ENCODE measurements at regions not wholly inside any gene's neighbourhood (a gene's known extent, or its start where the extent isn't known, plus 50 kb on each side); places are given as distances from the start of the nearest gene placed in this dataset.

DNA sequence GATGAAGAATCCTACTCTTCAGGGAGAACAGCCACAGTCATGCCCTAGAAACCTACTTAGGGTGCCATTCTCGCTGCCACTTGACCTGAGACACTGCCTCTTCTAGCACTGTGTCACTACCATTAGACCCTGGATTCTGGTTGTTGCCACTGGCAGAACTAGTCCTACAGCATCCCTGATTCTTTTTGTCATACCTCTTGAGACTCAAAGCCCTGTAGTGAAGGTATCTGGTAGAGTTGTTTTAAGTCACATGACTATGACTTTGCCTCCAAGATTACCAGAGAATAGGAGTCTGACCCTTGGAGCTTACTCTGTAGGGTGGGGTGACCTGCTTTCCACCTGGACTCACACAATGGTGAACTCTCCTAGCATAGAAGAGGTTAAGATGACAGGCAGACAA is 296.7 kb downstream of the TNS1 start:
- TF ChIP-seq, protein P1, sequence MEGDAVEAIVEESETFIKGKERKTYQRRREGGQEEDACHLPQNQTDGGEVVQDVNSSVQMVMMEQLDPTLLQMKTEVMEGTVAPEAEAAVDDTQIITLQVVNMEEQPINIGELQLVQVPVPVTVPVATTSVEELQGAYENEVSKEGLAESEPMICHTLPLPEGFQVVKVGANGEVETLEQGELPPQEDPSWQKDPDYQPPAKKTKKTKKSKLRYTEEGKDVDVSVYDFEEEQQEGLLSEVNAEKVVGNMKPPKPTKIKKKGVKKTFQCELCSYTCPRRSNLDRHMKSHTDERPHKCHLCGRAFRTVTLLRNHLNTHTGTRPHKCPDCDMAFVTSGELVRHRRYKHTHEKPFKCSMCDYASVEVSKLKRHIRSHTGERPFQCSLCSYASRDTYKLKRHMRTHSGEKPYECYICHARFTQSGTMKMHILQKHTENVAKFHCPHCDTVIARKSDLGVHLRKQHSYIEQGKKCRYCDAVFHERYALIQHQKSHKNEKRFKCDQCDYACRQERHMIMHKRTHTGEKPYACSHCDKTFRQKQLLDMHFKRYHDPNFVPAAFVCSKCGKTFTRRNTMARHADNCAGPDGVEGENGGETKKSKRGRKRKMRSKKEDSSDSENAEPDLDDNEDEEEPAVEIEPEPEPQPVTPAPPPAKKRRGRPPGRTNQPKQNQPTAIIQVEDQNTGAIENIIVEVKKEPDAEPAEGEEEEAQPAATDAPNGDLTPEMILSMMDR (IDR thresholded peaks at IDR 0.05; ENCODE audit: insufficient read depth, low read length, poor library complexity, severe bottlenecking) = no peak
- no peak overlapping the region for H3K4me3 ChIP-seq (ENCODE audit: low read depth, low read length)
- no peak for DNase-seq (ENCODE audit: low read depth)
- H3K36me3 ChIP-seq (ENCODE audit: control insufficient read depth, insufficient read depth, low read length) = no peaks in the 10 kb centered on the region
- H3K27me3 ChIP-seq (ENCODE audit: control insufficient read depth, insufficient read depth, low read length) = no peaks in the 10 kb centered on the region

DNA sequence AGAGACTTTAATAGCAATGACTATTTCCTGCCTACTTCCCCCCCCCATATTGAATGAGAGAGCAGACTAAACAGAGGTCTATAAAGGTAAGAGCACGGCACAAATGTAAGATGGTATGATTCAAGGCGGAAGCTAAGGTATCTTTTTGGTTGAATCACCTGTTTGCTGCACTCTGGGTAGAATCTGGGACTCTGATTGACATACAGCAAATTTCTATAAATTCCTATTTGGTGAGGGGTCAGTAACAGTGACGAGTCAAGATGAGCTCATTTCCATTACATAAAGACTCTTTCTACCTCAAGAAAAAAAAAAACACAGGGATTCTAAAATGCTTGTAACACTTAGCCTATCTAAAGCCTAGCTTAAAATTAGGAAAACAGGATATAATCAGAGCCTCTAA is 297.3 kb downstream of the TNS1 start:
- Histone ChIP-seq H3K4me3 (ENCODE audit: low read depth, low read length) (no peak overlapping the region), H3K27me3 (ENCODE audit: control insufficient read depth, insufficient read depth, low read length) (no peaks in the 10 kb centered on the region), H3K36me3 (ENCODE audit: control insufficient read depth, insufficient read depth, low read length) (no peaks in the 10 kb centered on the region)
- no peak for DNase-seq (ENCODE audit: low read depth)
- TF ChIP-seq, protein P1 (IDR thresholded peaks at IDR 0.05; ENCODE audit: insufficient read depth, low read length, poor library complexity, severe bottlenecking) = no peak

DNA sequence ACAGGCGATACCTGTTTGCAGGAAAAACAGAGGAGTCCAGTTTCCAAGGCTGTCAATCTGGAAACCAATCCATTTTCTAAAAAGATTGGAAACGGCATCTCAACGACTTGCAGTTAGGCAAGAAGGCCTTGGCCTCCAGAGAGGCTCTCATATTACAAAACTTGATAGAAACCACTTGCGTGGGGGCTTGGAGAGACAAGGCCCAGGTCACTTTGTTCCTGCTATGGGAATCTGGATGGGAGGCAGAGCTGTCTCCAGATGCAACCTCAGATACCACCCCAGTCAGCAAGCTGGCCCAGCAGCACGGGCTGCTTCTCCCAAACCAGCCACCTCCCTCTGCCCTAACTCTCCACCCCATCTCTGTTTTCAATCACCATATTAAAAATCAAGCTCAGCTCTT is 298.8 kb downstream of the TNS1 start:
- H3K27me3 ChIP-seq (ENCODE audit: control insufficient read depth, insufficient read depth, low read length) = no peaks in the 10 kb centered on the region
- TF ChIP-seq, protein P1 (IDR thresholded peaks at IDR 0.05; ENCODE audit: insufficient read depth, low read length, poor library complexity, severe bottlenecking) = no peak
- H3K36me3 ChIP-seq (ENCODE audit: control insufficient read depth, insufficient read depth, low read length) = no peaks in the 10 kb centered on the region
- no peak for DNase-seq (ENCODE audit: low read depth)
- no peak overlapping the region for H3K4me3 ChIP-seq (ENCODE audit: low read depth, low read length)

DNA sequence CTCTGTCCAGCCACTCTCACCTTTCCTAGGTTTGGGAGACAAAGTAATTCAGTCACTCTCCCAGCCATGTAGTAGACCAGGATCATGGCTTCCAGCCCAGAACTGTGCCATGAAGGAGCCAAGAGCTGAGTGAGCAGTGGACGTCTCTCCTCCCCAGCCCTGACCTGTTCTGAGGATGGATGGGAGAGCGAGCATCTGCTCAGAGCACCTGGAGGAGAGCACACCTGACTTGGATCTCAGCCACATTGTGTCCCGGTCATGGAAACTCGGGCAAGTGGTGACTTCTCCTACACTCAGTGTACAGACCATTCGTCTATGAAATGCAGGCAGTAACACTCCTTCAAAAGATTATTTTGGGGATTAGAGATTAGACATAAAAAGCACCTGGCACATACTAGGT is 299.7 kb downstream of the TNS1 start:
- TF ChIP-seq, protein P1 (IDR thresholded peaks at IDR 0.05; ENCODE audit: insufficient read depth, low read length, poor library complexity, severe bottlenecking) = no peak
- no peak for DNase-seq (ENCODE audit: low read depth)
- no peak overlapping the region for H3K4me3 ChIP-seq (ENCODE audit: low read depth, low read length)

DNA sequence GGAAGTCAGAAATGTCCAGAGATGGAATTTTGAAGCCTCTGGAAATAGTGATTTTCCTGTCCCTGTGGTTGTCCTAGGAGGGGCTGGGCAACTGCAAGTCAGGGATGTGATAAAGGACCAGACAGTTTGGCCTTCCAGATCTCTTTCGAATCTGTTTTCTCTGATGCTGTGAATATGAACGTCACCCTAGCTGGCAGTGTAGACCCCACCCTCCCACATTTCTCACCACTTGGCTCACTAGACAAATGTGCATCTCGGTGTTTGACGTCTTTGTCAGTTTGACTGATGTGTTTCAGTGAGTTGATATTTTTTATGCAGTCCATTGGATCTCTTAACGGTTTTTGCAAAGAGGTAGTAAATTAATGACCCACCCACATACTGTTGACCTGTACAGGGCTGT is 301.2 kb downstream of the TNS1 start:
- Histone ChIP-seq H3K27me3 (ENCODE audit: control insufficient read depth, insufficient read depth, low read length) (no peaks in the 10 kb centered on the region), H3K36me3 (ENCODE audit: control insufficient read depth, insufficient read depth, low read length) (no peaks in the 10 kb centered on the region), H3K4me3 (ENCODE audit: low read depth, low read length) (no peak overlapping the region)
- TF ChIP-seq, protein P1 (IDR thresholded peaks at IDR 0.05; ENCODE audit: insufficient read depth, low read length, poor library complexity, severe bottlenecking) = no peak
- no peak for DNase-seq (ENCODE audit: low read depth)

More for the DNA sequence above, 299.7 kb downstream of the TNS1 start:
- no peaks in the 10 kb centered on the region for H3K27me3 ChIP-seq (ENCODE audit: control insufficient read depth, insufficient read depth, low read length)
- H3K36me3 ChIP-seq (ENCODE audit: control insufficient read depth, insufficient read depth, low read length) = no peaks in the 10 kb centered on the region

DNA sequence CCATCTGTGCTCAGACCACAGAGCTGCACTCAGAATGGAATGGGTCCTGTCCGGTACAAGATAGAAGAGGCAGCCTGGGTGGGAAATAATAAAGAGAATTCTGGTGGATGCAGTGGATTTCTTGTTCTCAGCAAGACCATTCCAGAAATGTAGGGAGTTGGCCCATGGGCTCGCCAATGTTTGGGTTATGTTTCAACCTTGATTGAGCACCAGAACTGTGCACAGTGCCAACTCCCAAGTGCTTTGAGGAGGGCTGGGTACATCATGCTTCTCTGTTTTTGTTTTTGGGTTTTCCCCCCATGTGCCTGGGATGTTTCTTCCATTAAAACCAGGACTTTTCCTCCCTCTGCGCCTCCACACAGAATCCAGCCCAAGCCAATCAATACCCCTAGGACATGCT is 304.1 kb downstream of the TNS1 start:
- H3K4me3 ChIP-seq (ENCODE audit: low read depth, low read length) = no peak overlapping the region
- H3K36me3 ChIP-seq (ENCODE audit: control insufficient read depth, insufficient read depth, low read length) = no peaks in the 10 kb centered on the region
- DNase-seq (ENCODE audit: low read depth) = no peak
- no peaks in the 10 kb centered on the region for H3K27me3 ChIP-seq (ENCODE audit: control insufficient read depth, insufficient read depth, low read length)
- TF ChIP-seq, protein P1 (IDR thresholded peaks at IDR 0.05; ENCODE audit: insufficient read depth, low read length, poor library complexity, severe bottlenecking) = no peak
